Transverse colon (tissue), 4 donors: ENCODE measurements at regions not wholly inside any gene's neighbourhood (a gene's known extent, or its start where the extent isn't known, plus 50 kb on each side); places are given as distances from the start of the nearest gene placed in this dataset.

Source experiments
- DNase-seq: peaks from one replicate; pipeline ENCODE4 v3.0.0-alpha.2; 2019
- H3K27ac ChIP-seq, 4 donors: fragments of 200-600 bp; sonication (generic); 2 replicates each; pipeline ENCODE4 v1.5.1; 2016 to 2018; ENCODE audit warnings: inconsistent platforms in 4 of 4
- H3K27me3 ChIP-seq: fragments of 200-600 bp; sonication (generic); 2 replicates; pipeline ENCODE4 v1.5.1; 2017; ENCODE audit warnings: inconsistent platforms
- H3K36me3 ChIP-seq, 4 donors: fragments of 200-600 bp; sonication (generic); 2 replicates each; pipeline ENCODE4 v1.5.1; 2017 to 2019; ENCODE audit warnings: inconsistent platforms in 4 of 4
- H3K4me1 ChIP-seq, 4 donors: fragments of 200-600 bp; sonication (generic); 2 replicates each; pipeline ENCODE4 v1.5.1; 2017 to 2020; ENCODE audit warnings: inconsistent platforms in 4 of 4
- H3K4me3 ChIP-seq, 4 donors: fragments of 200-600 bp; sonication (generic); 1 replicate in 1 of 4; 2 replicates in 3 of 4; pipeline versions ENCODE4 v1.5.1 to v1.6.1; 2017 to 2019; ENCODE audit warnings: inconsistent platforms in 4 of 4
- H3K9me3 ChIP-seq, 2 donors: fragments of 200-600 bp; sonication (generic); 2 replicates each; pipeline ENCODE4 v1.5.1; 2017 to 2019; ENCODE audit warnings: inconsistent platforms in 2 of 2
- CTCF ChIP-seq, 5 experiments: fragments of 200-600 bp in 3 of 5; fragments of 450-650 bp in 2 of 5; sonication (generic) in 3 of 5; IDR thresholded peaks; 1 replicate in 2 of 5; 2 replicates in 3 of 5; pipeline ENCODE4 v1.5.1; 2016 to 2017; ENCODE audit warnings: antibody characterized with exemption in 5 of 5, inconsistent platforms in 3 of 5, mild to moderate bottlenecking in 2 of 5, moderate library complexity in 1 of 5
- EP300 ChIP-seq: sonication (generic); formaldehyde crosslinking; IDR thresholded peaks from one replicate; pipeline ENCODE4 v1.6.1; 2017; ENCODE audit warnings: antibody characterized with exemption, low read depth
- POLR2A ChIP-seq: fragments of 450-650 bp; IDR thresholded peaks from one replicate; pipeline ENCODE4 v1.6.1; 2016; ENCODE audit warnings: antibody characterized with exemption, mild to moderate bottlenecking, moderate library complexity
- POLR2AphosphoS5 ChIP-seq, 3 donors: sonication (generic); formaldehyde crosslinking; IDR thresholded peaks; one replicate each; pipeline ENCODE4 v1.6.1; 2016; ENCODE audit warnings: antibody characterized with exemption in 3 of 3
- WGBS, 2 donors: methylation state at CpG; one replicate each; pipeline ENCODE4 v1.1.5; 2018; ENCODE audit warnings: low coverage in 1 of 2; 5-methylcytosine and 5-hydroxymethylcytosine counted together
- in situ Hi-C, 4 donors: fragments of 200-750 bp; cut with MboI; loops; one replicate each; pipeline versions ENCODE4 v1.15.0 to v1.15.1; 2017; ENCODE audit warnings: low sequenced_read_pairs in 3 of 4, low pct_ligation_motif_present in 1 of 4, low pct_unique_long_range_greater_than_20kb in 1 of 4
- intact Hi-C: fragments of 100-400 bp; cut with DNase I; formaldehyde crosslinking; loops from one replicate; pipeline ENCODE4 v1.15.1; 2023; ENCODE audit warnings: low total_unique reads

DNA sequence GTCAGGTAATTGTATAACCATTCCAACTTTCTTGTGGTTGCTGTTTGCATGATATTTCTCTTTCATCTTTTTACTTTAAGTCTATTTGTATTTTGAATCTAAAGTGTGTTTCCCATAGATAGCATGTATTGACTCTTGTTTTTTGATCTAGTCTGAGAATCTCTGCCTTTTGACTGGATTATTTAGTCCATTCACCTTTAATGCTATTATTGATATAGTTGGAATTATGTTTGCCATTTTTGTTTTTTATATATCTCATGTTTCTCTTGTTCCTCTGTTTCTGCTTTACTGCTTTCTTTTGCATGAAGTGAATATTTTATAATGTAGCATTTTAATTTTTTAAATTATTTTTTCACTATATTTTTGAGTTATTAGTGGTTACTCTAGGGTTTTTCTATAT is 103.9 kb upstream of the PMCH start:
- H3K36me3 ChIP-seq = peaks cover 0 to 4% (median 0%) of the 10 kb centered on the region in 4 donors
- no peak for DNase-seq
- H3K27ac ChIP-seq = no peak overlapping the region
- H3K4me3 ChIP-seq = no peak overlapping the region
- H3K27me3 ChIP-seq = no peaks in the 10 kb centered on the region
- TF ChIP-seq POLR2A = no peak
- no peak for TF ChIP-seq EP300
- TF ChIP-seq POLR2AphosphoS5 (IDR thresholded peaks at IDR 0.05) = no peak
- TF ChIP-seq CTCF (IDR thresholded peaks at IDR 0.05) = no peak
- in situ Hi-C loops (no loop called here), intact Hi-C loops (no loop called here)
- no peaks in the 10 kb centered on the region for H3K4me1 ChIP-seq
- H3K9me3 ChIP-seq = no peaks in the 10 kb centered on the region

DNA sequence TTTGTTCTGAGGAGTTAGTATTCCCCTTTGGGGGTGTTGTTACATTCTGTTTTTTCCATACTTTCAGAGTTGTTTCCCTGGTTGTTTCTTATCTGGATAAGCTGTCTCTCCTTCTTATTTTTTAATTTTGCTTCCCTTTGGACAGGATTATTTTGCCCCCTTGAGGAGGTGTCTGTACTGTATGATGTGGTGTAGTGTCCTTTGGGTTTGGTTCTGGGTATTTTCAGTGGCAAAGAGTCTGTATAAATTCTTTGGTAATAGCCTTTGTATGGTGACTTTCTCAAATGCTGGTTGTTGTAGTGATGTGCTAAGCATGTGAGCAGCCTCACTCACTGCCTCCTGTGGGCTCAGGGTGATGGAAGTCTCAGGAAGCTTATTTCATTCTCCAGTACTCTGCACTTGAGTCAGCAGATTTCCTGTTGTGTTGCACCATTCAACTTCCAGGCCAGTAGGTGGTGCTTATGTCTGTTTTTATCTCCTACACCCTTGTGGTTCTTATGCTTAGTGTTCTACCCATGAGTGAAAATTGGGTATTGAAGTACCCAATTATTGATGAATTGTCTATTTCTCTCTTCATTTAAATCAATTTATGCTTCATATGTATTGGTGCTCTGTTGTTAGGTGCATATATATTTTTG is 103.3 kb upstream of the PMCH start:
- H3K27ac ChIP-seq = no peak overlapping the region
- no peak for TF ChIP-seq EP300
- TF ChIP-seq CTCF (IDR thresholded peaks at IDR 0.05) = peak in 1 of 5 experiments; percentile 12
- intact Hi-C loops (no loop called here), in situ Hi-C loops (no loop called here)
- H3K4me3 ChIP-seq = no peak overlapping the region
- no peaks in the 10 kb centered on the region for H3K27me3 ChIP-seq
- H3K36me3 ChIP-seq = peaks cover 0 to 4% (median 0%) of the 10 kb centered on the region in 4 donors
- no peak for DNase-seq
- H3K9me3 ChIP-seq = no peaks in the 10 kb centered on the region
- H3K4me1 ChIP-seq = no peaks in the 10 kb centered on the region

DNA sequence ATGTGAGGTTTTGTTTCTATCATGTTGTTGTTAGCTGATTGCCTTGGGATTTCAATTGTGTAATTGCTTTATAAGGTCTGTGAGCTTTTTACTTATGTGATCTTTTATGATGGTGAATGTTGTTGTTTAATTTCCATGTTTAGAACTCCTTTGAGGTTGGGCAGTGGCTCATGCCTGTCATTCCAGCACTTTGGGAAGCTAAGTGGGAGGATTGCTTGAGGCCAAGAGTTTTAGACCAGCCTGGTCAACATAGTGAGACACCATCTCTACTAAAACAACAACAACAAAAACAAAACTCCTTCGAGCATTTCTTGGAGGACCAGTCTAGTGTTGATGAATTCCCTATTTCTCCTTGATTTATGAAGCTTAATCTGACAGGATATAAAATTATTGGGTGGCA is 102.1 kb upstream of the PMCH start:
- intact Hi-C loops = no loop called here
- no peak overlapping the region for H3K4me3 ChIP-seq
- H3K9me3 ChIP-seq = no peaks in the 10 kb centered on the region
- H3K27ac ChIP-seq = no peak overlapping the region
- no peak for DNase-seq
- WGBS, 2 donors = 71 to 81% methylated on average over 1 of the region's 1 CpG
- H3K4me1 ChIP-seq = no peaks in the 10 kb centered on the region
- H3K27me3 ChIP-seq = no peaks in the 10 kb centered on the region
- peaks cover 0 to 4% (median 0%) of the 10 kb centered on the region in 4 donors for H3K36me3 ChIP-seq
- in situ Hi-C loops = no loop called here
- TF ChIP-seq CTCF (IDR thresholded peaks at IDR 0.05) (no peak), EP300 (no peak), POLR2AphosphoS5 (IDR thresholded peaks at IDR 0.05) (no peak), POLR2A (no peak)

DNA sequence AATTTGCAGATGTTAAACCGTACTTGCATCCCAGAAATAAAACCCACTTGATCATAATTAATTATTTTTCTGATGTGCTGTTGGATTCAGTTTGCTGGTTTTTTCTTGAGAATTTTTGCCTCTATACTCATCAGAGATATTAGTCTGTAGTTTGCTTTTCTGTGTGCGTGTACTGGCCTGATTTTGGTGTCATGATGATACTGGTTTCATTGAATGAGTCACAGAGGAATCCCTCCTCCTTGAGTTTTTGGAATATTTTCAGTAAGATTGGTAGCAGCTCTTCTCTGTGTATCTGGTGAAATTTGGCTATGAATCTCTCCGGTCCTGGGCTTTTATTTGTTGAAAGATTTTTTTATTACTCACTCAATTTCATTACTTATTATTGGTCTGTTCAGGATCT is 100.4 kb upstream of the PMCH start:
- in situ Hi-C loops = no loop called here
- 65 to 75% methylated on average over 3 of the region's 3 CpGs for WGBS, 2 donors

More for the DNA sequence above, 100.4 kb upstream of the PMCH start:
- intact Hi-C loops = no loop called here
- Histone ChIP-seq H3K27ac (no peak overlapping the region), H3K4me3 (no peak overlapping the region), H3K27me3 (no peaks in the 10 kb centered on the region), H3K9me3 (no peaks in the 10 kb centered on the region), H3K36me3 (peaks cover 0 to 4% (median 0%) of the 10 kb centered on the region in 4 donors), H3K4me1 (no peaks in the 10 kb centered on the region)
- DNase-seq = no peak
- no peak for TF ChIP-seq POLR2A
- no peak for TF ChIP-seq CTCF (IDR thresholded peaks at IDR 0.05)
- no peak for TF ChIP-seq POLR2AphosphoS5 (IDR thresholded peaks at IDR 0.05)
- TF ChIP-seq EP300 = no peak
